ENCODE measurements at regions not wholly inside any gene's neighbourhood (a gene's known extent, or its start where the extent isn't known, plus 50 kb on each side); places are given as distances from the start of the nearest gene placed in this dataset.
A peak's percentile ranks its signal among the peaks of the same experiment; 100 is the strongest.

DNA sequence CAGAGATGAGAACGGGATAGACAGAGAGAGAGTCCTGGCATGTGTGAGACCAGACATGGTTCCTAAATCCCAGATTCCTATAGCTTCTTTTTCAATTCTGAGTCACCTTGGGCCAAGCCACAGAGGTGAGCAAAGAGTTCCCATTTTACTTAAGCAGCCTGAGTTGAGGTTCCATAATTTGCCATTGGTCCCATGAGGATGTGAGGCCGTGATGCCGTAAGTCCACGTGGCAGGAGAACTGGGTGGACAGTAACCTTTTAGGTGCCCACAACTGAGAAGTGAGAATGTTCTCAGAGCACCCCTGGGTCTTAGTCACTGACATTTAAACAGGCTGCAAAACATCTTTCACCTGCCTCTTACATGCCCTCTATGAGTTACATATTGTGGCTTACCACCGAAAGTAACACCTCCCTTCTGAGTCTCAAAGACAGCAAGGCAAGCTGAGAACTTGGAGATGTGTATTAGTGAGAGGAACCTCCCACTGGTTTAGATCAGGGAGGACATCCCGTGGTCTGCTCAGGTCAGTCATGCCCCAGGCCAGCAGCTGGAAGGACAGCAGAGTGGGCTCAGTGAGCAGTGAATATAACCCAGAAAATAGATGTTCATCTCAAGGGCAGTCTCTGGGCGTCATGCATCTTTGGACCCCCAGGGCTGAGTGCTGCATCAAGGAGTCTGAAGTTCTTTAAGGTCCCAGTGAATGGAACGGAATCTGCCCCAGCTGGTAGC, 127.9 kb upstream of the LGALSL start:
- peak; percentile 94 for ATAC-seq (replicated peaks)
- peak overlapping the region; percentile 85 to 87 for H3K4me3 Mint-ChIP-seq
- peaks cover 46 to 58% of the 10 kb centered on the region in 2 donors for H3K4me1 Mint-ChIP-seq (ENCODE audit: low read depth in 2 of 2)
- peak overlapping the region; percentile 78 to 89 for H3K27ac Mint-ChIP-seq
- no peaks in the 10 kb centered on the region for H3K27me3 Mint-ChIP-seq
- peaks cover 5% of the 10 kb centered on the region for H3K36me3 Mint-ChIP-seq (ENCODE audit: insufficient read depth)
- DNase-seq: peak; percentile 47 to 55 (median 51)
- H3K9me3 Mint-ChIP-seq: no peaks in the 10 kb centered on the region

DNA sequence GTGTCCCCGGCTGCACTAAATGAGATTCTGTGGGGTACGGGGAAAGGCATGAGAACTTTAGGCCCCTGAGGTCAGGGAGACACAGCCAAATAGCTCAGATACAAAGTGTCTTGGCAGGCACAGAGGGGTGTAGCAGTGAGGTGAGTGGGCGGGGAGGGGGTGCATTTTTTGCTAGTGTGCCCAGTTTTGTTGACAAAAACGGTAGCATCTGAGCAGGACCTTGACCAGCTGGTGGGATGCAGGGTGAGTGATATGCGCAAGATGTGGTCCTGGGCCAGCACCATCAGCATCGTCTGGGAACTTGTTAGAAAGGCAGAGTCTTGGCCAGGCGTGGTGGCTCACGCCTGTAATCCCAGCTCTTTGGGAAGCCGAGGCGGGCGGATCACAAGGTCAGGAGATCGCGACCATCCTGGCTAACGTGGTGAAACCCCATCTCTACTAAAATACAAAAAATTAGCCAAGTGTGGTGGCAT, 127.3 kb upstream of the LGALSL start:
- DNase-seq (no peak), ATAC-seq (replicated peaks) (no peak)
- Mint-ChIP-seq H3K27ac (peak overlapping the region; percentile 78 to 89), H3K4me3 (peak overlapping the region; percentile 85 to 87), H3K27me3 (no peaks in the 10 kb centered on the region), H3K36me3 (ENCODE audit: insufficient read depth) (peaks cover 5% of the 10 kb centered on the region), H3K9me3 (no peaks in the 10 kb centered on the region), H3K4me1 (ENCODE audit: low read depth in 2 of 2) (peaks cover 46 to 59% of the 10 kb centered on the region in 2 donors)

DNA sequence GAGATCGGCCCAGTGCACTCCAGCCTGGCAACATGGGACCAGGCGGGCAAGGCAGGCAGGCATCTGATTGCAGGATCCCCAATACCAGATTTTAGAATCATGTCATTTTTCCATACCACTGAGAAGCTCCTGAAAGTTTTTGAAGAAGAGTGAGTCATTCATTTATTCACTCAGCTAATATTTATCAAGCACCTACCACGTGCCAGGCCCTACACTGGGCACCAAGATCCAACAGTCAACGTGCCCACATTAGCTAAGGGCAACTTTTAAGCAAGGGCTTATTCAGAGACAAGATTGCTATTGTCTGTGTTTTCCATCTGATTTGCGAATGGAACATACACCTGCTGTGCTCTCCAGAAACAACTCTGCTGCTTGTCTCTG, 126.8 kb upstream of the LGALSL start:
- Mint-ChIP-seq H3K27me3 (no peaks in the 10 kb centered on the region), H3K4me1 (ENCODE audit: low read depth in 2 of 2) (peaks cover 45 to 55% of the 10 kb centered on the region in 2 donors), H3K4me3 (peak overlapping the region; percentile 45 to 69), H3K36me3 (ENCODE audit: insufficient read depth) (peaks cover 5% of the 10 kb centered on the region), H3K27ac (peak overlapping the region; percentile 78 to 88), H3K9me3 (no peaks in the 10 kb centered on the region)
- DNase-seq (no peak), ATAC-seq (replicated peaks) (no peak)

DNA sequence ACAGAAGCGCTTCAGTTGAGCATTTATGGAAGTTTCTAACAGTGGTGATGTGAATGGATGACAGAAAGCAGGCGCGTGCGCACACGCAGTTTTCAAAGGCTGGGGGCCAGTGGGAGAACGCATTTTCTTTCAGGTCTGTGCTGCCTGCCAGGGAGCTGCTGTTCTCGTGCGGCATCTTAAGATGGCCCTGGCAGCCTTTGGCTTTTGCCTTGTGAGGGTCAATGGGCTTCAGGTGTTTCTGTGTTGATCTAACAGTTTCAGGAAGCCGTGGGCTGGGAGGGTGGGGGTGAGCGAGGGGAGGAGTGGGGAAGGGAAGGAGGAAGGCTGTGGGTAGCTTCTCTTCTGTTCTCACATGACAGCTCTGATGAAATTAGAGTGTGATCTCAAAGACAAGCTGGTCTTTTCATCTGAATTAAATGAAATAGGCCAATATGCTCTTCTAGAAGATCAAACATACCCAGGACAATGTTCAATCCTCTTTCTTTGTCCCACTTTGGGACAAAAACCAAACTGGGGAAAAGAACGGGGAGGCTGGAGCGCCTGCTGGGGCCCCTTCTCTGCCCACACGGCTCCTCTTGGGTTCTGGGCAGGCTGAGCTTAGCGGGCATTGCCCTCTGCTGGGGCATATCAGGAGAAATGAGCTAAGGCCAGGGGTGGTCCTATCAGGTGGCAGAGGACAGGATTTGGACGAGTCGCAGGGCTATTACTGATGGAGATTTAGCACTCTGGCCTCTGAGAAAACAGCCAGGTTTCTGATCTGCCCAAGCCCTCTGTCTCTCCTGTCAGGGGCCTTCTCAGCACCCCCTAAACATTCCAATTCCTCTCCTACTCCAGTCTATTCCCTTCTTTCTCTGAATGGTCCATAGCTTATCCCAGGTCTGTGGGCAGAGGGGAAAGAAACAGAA, 126.2 kb upstream of the LGALSL start:
- Mint-ChIP-seq H3K36me3 (ENCODE audit: insufficient read depth) (peaks cover 5% of the 10 kb centered on the region), H3K27me3 (no peaks in the 10 kb centered on the region), H3K4me3 (peak overlapping the region; percentile 45 to 69), H3K9me3 (no peaks in the 10 kb centered on the region), H3K4me1 (ENCODE audit: low read depth in 2 of 2) (peaks cover 42 to 50% of the 10 kb centered on the region in 2 donors), H3K27ac (peak overlapping the region in 1 of 2 donors; percentile 88)
- ATAC-seq (replicated peaks) (peak; percentile 16), DNase-seq (no peak)

DNA sequence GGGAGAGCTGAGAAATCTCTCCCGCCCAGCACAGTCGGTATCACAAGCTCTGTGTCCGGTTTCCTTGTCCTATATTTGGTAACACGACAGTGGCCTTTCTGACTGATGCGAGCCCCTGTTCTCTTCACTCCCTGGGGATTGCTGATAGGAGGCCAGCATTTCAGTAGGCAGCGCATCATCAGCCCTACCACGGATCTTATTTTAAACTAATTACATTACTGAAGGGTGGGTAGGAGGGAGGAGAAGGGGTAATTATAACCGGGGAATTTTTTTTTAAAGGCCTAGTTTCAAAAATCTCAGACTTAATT, 125.6 kb upstream of the LGALSL start:
- Mint-ChIP-seq H3K9me3 (no peaks in the 10 kb centered on the region), H3K27me3 (no peaks in the 10 kb centered on the region), H3K27ac (peak overlapping the region in 1 of 2 donors; percentile 88), H3K4me1 (ENCODE audit: low read depth in 2 of 2) (peaks cover 39 to 44% of the 10 kb centered on the region in 2 donors), H3K36me3 (ENCODE audit: insufficient read depth) (peaks cover 5% of the 10 kb centered on the region), H3K4me3 (no peak overlapping the region)
- DNase-seq (no peak), ATAC-seq (replicated peaks) (no peak)

DNA sequence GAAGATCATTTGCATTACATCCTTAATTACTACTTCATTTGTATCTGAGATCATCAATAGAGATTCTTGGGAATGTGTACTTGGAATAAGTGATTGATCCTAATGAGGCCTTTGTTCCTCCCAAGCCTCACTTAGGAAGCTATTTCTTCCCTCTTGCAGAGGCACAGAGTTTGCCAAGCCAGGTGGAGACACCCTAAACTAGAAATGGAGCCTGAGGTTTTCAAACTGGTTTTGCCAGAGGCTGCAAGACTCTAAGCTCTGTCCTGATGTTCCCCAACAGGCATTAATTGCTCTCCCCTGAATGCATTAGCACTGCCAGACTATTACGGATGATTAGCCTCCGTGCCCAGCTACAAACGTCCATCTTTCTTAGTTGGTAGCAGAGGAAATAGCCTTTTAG, 125.2 kb upstream of the LGALSL start:
- Mint-ChIP-seq H3K36me3 (ENCODE audit: insufficient read depth) (peaks cover 5% of the 10 kb centered on the region), H3K4me3 (no peak overlapping the region), H3K4me1 (ENCODE audit: low read depth in 2 of 2) (peaks cover 36 to 40% of the 10 kb centered on the region in 2 donors), H3K27me3 (no peaks in the 10 kb centered on the region), H3K9me3 (no peaks in the 10 kb centered on the region), H3K27ac (peak overlapping the region in 1 of 2 donors; percentile 88)
- no peak for ATAC-seq (replicated peaks)
- no peak for DNase-seq

DNA sequence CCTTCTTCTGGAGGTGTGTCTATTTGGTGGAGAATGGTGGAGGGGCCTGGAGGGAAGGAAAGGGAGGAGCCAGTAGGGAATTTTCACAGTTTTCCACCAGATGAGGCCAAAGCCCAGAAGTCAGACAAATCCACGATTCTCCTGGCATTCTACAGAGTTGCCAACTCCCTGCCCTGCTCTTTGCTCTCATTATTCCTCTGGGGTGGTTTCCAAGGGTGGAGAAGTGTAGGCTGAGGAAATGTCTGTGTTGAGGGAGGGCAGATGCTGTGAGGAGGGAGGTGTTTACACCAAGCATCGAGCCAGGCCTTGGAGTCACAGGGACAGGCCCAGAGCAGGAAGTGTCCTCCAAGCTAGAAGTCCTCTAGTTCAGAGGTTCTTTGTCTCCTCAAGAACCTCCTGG, 124.1 kb upstream of the LGALSL start:
- no peaks in the 10 kb centered on the region for H3K9me3 Mint-ChIP-seq
- H3K36me3 Mint-ChIP-seq (ENCODE audit: insufficient read depth): peaks cover 5% of the 10 kb centered on the region
- DNase-seq: no peak
- H3K4me3 Mint-ChIP-seq: no peak overlapping the region
- no peak for ATAC-seq (replicated peaks)
- peaks cover 34 to 36% of the 10 kb centered on the region in 2 donors for H3K4me1 Mint-ChIP-seq (ENCODE audit: low read depth in 2 of 2)
- H3K27ac Mint-ChIP-seq: no peak overlapping the region
- no peaks in the 10 kb centered on the region for H3K27me3 Mint-ChIP-seq

DNA sequence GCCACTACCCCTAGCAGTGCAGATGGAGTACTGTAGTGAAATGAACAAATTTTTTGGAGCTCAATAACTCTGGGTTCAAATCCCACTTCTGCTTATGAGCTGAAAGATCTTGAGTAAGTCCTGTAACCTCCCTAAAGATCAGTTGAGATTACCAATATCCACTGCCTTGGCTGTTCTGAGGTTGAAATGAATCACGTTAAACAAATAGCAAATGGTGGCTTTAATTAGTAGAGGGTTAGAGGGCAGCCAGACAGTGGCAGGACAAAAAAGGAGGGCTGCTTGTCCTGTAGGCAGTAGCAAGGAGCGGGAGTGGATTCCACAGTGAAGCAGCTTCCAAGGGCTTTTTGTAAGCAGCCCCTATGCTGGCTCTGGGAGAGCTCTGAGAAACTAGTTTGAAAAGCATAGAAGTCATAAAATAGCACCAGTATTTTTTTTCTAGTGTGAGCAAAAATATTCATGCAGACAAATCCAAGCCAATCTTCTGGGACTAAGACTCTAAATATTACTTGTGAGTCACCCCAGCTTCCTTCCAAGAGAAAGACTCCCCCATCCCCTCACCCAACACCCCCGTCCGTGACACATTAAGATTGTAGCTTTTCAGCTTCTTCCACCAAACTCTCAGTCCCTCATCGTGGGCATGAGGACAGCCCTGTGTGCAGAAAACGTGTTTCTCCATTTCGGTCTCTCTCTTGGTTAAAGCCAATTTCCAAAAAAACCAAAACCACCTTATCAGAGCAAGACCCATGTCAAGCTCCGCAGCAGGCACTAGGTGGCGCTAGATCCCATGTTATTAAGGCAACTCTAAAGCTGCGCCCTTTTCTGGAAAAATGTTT, 123.5 kb upstream of the LGALSL start:
- Mint-ChIP-seq H3K4me3 (no peak overlapping the region), H3K36me3 (ENCODE audit: insufficient read depth) (peaks cover 5% of the 10 kb centered on the region), H3K4me1 (ENCODE audit: low read depth in 2 of 2) (peaks cover 28 to 29% of the 10 kb centered on the region in 2 donors), H3K27me3 (no peaks in the 10 kb centered on the region), H3K9me3 (no peaks in the 10 kb centered on the region), H3K27ac (peak overlapping the region; percentile 9 to 26)
- DNase-seq (peak; percentile 69 to 77 (median 70)), ATAC-seq (replicated peaks) (peak; percentile 23)

DNA sequence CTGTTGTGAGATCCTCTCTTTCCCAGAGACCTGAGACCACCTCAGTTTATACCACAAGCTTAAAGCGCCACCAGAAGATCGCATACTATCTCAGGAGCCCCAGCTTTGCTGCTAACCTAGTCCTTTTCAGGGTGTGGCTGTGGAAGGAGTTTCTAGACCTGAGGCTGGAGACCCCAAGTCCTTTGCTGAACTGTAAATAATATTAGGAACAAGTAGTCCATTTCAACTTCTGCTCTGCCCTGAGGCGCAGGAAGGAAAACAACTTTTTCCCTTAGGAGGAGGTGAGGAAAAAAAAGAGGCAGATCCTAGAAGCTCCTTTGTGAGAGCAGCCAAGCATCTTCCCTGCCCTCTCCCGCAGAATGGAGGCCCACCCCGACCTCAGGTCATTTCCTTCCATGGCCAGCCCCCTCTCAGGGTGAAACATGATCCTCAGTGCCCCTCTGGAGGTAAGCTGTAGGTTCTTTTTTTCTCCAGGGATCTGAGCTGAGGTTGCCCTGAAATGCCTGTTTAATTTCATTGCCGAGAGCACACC, 122.8 kb upstream of the LGALSL start:
- DNase-seq: peak in 1 of 3 experiments; percentile 20
- H3K4me1 Mint-ChIP-seq (ENCODE audit: low read depth in 2 of 2): peaks cover 21 to 22% of the 10 kb centered on the region in 2 donors
- no peaks in the 10 kb centered on the region for H3K27me3 Mint-ChIP-seq
- H3K27ac Mint-ChIP-seq: peak overlapping the region; percentile 9 to 26
- no peak overlapping the region for H3K4me3 Mint-ChIP-seq
- no peaks in the 10 kb centered on the region for H3K9me3 Mint-ChIP-seq
- peaks cover 3% of the 10 kb centered on the region for H3K36me3 Mint-ChIP-seq (ENCODE audit: insufficient read depth)
- no peak for ATAC-seq (replicated peaks)

DNA sequence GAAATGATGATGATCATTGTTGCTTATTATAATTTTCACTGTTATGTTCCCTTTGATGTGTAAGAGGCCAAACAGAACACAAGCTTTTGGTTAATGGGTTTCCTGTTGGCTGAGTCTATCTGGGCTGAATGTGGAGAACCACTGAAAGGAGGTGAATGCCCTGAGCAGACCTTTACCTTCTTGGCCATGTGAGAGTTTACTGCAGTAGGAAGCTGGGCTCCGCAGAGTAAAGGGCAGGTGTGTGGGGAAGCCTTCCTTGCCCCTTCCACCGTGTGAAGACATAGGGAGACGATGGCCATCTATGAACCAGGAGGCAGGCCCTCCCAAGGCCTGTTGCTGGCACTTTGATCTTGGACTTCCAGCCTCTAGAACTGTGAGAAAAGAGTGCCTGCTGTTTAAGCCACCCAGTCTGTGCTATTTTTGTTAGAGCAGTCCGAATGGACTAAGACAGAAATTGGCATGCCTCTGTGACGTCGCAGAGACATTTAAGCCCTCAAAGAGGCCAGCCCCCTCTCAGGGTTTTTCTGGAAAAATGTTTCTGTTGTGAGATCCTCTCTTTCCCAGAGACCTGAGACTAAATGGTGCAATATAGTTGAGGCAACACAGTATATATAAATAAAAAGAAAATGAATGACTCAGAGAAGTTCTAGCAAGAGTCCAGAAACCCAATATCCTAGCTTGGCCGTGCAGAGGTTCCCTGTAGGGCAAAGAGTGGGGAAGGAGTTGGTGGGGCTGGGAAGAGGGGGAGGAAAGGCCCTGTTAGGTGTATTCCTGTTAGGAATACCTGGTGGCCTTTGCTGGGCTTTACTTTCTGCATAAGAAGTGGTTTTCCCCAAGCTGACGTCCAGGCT, 121.9 kb upstream of the LGALSL start:
- no peaks in the 10 kb centered on the region for H3K36me3 Mint-ChIP-seq (ENCODE audit: insufficient read depth)
- ATAC-seq (replicated peaks) (no peak), DNase-seq (no peak)
- H3K27ac Mint-ChIP-seq: peak overlapping the region in 1 of 2 donors; percentile 49
- H3K9me3 Mint-ChIP-seq: no peaks in the 10 kb centered on the region
- H3K4me3 Mint-ChIP-seq: no peak overlapping the region
- peaks cover 15 to 17% of the 10 kb centered on the region in 2 donors for H3K4me1 Mint-ChIP-seq (ENCODE audit: low read depth in 2 of 2)
- no peaks in the 10 kb centered on the region for H3K27me3 Mint-ChIP-seq

DNA sequence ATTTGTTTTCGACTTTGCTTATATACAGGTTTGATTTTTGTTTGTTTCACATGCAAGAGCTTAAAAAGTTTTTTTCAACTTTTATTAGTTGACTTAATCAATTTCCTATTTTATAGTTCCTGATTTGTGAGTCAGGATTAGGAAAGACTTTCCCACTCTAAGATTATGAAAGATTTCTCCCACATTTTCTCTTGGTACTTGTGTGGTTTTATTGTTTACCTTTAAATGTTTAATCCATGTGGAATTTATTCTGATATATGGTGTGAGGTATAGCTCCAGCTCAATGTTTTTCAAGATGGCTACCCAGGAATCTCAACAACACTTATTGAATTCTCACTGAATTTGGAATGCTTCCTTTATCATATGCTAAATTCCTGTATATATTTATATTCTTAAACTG, 117.8 kb upstream of the LGALSL start:
- no peak for DNase-seq
- peaks cover 9 to 16% of the 10 kb centered on the region in 2 donors for H3K27me3 Mint-ChIP-seq
- H3K27ac Mint-ChIP-seq: no peak overlapping the region
- H3K4me3 Mint-ChIP-seq: no peak overlapping the region
- no peaks in the 10 kb centered on the region for H3K36me3 Mint-ChIP-seq (ENCODE audit: insufficient read depth)
- no peak for ATAC-seq (replicated peaks)
- no peaks in the 10 kb centered on the region for H3K4me1 Mint-ChIP-seq (ENCODE audit: low read depth in 2 of 2)
- no peaks in the 10 kb centered on the region for H3K9me3 Mint-ChIP-seq

DNA sequence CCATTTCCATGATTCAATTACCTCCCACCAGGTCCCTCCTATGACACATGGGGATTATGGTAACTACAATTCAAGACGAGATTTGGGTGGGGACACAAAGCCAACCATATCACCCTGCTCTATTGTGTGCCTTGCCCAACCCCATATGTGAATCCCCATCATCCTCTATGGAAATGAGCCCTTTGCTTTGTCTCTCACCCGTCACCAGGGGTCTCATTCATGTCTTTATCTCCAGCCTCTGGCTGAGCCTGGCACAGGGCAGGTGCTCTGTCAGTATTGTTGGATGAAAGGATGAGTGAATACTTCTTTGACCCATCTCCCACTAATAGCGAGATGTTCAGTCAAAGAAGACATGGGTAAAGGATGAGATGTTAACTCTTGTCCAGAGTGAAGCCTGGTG, 116.6 kb upstream of the LGALSL start:
- DNase-seq (no peak), ATAC-seq (replicated peaks) (no peak)
- Mint-ChIP-seq H3K9me3 (no peaks in the 10 kb centered on the region), H3K36me3 (ENCODE audit: insufficient read depth) (no peaks in the 10 kb centered on the region), H3K27me3 (peaks cover 16 to 18% of the 10 kb centered on the region in 2 donors), H3K4me1 (ENCODE audit: low read depth in 2 of 2) (no peaks in the 10 kb centered on the region), H3K27ac (no peak overlapping the region), H3K4me3 (no peak overlapping the region)
